HG03442 (cell line): ENCODE measurements at regions not wholly inside any gene's neighbourhood (a gene's known extent, or its start where the extent isn't known, plus 50 kb on each side); places are given as distances from the start of the nearest gene placed in this dataset.
A peak's percentile ranks its signal among the peaks of the same experiment; 100 is the strongest.
"Not testable (repeated sequence)": the region's sequence is repeated elsewhere in the genome, so short reads cannot be mapped to it uniquely, and the experiment has no call there.

Source experiments
- ATAC-seq: cut with Tn5 transposase; IDR thresholded peaks from one replicate; pipeline ENCODE4 v1.9.1; 2021; ENCODE audit warnings: mild to moderate bottlenecking, moderate library complexity; ENCODE audit not compliant: unreplicated experiment

- peak; percentile 88 for ATAC-seq
Observed at GRCh38 chr14:82029038-82029437, 495.4 kb upstream of the SEL1L start.

GRCh38 chr14:82035397-82035796, 501.7 kb upstream of the SEL1L start:
- ATAC-seq = no peak

DNA sequence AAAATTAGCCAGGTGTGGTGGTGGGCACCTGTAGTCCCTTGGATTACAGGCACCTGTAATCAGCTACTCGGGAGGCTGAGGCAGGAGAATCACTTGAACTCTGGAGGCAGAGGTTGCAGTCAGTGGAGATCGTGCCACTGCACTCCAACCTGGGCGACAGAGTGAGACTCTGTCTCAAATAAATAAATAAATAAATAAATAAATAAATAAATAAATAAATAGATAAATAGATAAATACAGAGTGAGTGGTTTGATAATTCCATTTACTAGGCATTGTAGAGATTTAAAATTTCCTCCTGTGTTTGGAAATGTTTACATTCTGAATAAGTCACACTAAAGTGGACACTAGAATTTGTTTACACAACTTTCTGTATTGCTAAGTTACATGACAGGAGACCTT, 504.4 kb upstream of the SEL1L start:
- not testable (repeated sequence) for ATAC-seq

DNA sequence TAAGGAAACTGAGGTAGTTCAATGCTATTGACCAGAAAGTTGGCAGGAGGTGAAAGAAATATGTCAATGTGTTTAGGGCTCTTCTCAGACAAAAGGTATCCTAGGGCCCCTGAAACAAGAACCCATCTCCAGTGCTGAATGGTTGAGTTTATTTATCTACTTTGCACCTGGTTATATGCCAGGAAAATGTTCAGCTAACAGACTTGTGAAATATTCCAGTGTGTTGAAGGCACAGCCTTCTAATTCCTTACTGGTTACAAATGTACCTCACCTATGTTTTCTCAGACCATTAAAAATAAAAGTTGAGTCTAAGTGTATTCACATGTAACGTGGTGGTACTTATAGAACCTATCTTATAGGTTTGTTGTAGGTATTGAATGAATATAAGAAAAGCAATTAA, 511.7 kb upstream of the SEL1L start:
- ATAC-seq = no peak

- peak; percentile 70 for ATAC-seq
Observed at GRCh38 chr14:82046512-82047226, 513.0 kb upstream of the SEL1L start.

DNA sequence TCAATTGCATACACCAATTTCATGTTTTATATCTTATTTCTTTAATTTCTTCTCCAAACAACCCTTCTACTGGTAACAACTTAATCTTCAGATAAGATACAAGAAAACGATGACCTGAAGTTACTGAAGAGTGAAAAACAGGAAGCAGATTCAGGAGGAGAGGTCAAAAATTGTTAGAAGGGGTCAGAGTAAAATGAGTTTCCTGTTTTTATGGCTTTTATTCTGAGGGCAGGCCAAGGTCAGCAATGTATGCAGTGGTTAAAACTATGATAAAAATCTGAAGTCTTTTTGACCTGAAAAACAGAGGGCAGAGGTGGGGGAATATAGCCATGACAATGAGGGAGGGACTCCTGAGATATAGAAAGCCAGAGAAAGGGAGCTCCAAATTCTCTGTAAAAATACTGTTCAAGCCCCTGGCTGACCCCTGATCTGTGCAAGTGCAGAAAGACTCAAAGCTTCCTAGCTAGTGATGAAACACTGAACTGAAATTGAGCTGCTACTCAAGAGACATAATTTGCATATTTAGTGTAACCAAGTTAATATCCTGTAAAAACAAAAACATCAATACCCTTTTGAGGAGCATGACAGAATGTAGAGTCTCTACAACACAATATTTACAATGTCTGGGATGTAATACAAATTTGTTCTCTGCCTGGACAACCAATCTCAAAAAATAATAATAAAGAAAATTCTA, 514.3 kb upstream of the SEL1L start:
- ATAC-seq = peak; percentile 36

GRCh38 chr14:82052778-82053177, 519.1 kb upstream of the SEL1L start:
- ATAC-seq = no peak

DNA sequence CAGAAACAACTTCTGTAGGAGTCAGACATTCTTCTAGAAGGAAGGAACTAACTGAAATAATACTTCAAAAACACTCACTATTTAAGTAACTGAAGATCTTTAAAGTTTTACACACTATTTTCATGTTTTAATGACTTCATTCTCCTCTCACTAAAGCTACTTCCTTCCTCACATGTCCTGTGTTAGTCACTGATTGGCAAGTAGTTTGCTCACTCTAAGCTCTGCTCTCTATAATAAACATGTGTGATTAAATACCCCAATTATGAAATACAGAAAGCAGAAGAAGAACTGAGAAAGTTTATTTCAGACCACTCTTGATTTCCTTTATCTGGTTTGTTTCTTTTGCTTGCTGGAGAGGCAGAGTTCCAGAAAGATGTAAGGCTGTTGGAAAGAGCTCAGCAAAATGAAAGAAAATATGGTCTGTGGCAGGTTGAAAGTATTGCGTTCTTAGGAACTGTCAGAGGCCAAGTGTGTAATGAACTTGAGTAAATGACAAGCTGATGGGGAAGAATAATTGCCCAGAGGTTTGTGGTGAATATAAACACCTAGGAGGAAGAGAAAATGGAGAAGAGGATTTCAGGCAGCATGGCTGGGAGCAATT, 522.0 kb upstream of the SEL1L start:
- no peak for ATAC-seq

DNA sequence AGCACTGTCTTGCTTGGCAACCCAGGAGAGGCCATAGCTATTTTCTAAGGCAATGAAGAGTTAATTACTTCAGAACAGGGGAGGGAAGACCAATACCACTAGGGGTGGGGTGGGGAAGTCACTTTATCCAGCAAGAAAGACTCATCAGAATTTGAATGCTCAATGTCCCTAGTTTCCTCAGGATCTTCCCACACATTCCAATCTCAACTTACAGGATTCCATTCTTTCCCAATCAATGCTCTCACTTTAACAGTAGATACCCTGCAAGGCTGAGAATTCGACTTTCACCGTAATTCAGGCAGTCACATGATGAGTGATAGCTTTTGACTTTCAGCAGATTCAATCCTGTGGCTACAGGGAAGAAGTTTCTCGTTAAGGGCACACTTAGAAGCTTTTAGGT, 526.6 kb upstream of the SEL1L start:
- no peak for ATAC-seq

- ATAC-seq = no peak
Observed at GRCh38 chr14:82067221-82067875, 533.7 kb upstream of the SEL1L start.

GRCh38 chr14:82070040-82070439, 536.4 kb upstream of the SEL1L start:
- ATAC-seq = no peak

- no peak for ATAC-seq
Observed at GRCh38 chr14:82070753-82071152, 537.1 kb upstream of the SEL1L start.

- ATAC-seq = no peak
Observed at GRCh38 chr14:82073547-82073946, 539.9 kb upstream of the SEL1L start.

DNA sequence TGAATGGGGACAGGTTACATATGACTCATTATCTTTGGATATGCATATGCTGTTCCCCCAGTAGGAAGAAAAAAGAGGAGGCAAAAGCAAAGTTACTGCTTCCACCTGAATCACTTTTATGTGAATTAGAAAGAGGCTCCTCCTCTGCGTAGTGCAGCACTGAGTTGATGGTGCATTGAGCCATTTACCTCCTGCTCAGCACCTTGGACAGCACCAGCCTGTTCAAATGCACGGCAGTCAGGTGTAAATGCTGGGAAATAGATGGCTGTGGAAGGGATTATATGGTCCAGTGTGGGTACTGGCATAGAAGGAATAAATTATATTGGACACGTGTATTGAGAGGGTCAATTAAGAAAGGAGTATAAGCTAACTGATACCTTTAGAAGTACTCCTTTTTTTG, 541.9 kb upstream of the SEL1L start:
- ATAC-seq = no peak

GRCh38 chr14:82079553-82079952, 545.9 kb upstream of the SEL1L start:
- ATAC-seq = no peak

DNA sequence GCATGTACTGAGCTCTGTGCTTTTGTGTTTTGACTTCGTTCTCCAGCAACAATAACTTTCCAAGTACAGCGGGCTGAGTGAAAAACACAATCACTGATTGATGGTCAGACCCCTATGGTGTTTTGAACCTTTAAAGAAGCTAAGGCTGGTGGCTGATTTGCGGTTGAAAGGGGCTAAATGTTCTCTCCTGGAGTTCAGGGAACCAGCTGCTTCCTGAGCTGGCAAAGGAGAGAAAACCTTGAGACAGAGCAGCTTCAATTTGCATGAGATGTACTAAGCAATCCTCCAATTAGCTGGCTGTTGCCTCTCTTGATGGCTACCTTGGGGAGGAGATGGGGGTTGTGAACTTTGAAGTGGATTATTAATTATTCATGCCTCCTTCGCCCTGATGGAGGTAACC, 546.7 kb upstream of the SEL1L start:
- ATAC-seq = no peak

DNA sequence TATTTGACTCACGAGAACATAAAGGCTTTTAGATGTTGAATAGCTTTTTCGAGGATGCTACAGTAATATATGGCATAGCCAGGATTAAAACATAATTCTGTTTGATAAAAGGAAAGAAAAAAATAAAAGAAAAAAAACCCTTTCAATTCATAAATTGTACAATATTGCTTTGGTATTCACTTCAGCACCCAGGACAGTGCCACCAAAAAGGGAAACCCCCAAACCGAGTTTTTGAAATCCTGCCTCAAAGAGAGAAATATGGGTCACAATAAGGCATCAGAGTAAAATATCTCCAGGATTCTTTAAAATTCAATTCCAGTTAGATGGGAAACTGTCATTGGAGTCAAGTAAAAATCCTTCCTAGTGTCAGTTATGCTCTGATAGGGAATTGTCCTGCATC, 551.2 kb upstream of the SEL1L start:
- no peak for ATAC-seq

DNA sequence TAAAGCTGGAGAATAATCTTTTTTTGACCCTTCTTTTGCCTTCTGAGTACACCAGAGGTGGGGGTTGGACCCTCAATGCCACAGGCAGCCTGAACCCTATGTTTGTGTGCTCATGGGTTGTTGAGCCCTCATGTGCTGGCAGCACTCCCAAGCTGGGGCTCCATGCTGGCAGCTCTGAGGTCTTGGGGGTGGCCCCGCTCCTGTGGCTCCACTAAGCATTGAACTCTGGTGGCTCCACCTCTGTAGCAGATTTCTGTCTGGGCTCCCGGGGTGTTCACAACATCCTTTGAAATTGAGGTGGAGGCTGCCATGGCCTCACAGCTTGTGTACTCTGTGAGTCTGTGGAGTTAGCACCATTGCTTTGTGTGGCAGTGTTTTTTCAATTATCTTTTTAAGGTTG, 557.4 kb upstream of the SEL1L start:
- no peak for ATAC-seq

- no peak for ATAC-seq
Observed at GRCh38 chr14:82094829-82095345, 561.2 kb upstream of the SEL1L start.

DNA sequence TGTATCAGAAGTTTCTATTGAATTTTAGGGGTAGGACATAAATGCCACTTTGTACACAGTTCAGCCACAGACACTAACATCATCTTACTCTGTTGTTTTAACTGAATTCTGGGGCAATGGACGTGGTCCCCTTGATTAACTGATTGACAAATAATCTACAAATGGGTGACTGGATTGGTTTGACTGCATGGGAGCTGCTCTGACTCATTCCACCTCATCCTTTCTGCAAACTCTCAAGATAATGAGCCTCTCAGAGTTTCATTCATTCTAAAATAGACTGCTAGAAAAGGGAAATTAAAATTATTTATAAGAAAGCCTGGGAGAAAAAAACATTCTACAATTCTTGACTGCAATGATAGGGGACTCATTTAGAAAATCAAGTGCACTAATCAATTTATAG, 570.4 kb upstream of the SEL1L start:
- ATAC-seq = no peak

GRCh38 chr14:82112210-82112839, 578.7 kb upstream of the SEL1L start:
- no peak for ATAC-seq
